ENCODE measurements at regions not wholly inside any gene's neighbourhood (a gene's known extent, or its start where the extent isn't known, plus 50 kb on each side); places are given as distances from the start of the nearest gene placed in this dataset.

DNA sequence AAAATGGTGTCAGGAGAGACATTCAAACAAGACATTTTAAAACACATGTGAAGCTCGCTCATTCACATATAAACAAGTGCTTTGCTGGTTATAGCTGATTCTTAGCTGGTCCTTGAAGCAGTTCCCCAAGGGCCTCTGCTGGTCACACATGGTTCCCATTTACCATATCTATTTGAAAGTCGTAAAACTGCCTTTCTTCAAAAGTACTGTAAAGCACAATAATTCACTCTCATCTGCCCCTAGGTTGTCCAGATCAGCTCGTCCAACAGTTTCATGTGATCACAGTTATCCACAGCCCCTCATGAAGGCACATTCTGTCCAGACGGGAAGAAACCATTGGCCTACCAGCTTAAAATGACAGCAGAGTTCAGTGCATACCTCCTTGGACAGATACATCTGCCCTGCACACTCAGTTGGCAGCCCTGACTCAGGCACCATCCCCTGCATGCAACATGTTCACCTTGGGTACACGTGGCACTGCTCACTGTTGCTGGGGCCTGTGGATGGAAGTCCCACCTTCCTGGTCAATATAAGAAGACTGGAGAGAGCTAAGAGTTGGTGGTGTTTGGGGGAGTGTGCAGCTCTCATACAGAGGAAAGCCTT, 108.0 kb upstream of the HAAO start:
- H3K9me3 ChIP-seq (replicated peaks; ENCODE audit: low read length): no peaks in the 10 kb centered on the region
- H3K4me3 ChIP-seq (ENCODE audit: low read length): no peak overlapping the region
- no peak overlapping the region for H3K4me2 ChIP-seq (ENCODE audit: low read length)
- no peak overlapping the region for H3K9ac ChIP-seq (ENCODE audit: low read depth, low read length)
- H3K36me3 ChIP-seq (ENCODE audit: insufficient read depth, low read length): no peaks in the 10 kb centered on the region
- H3K27me3 ChIP-seq (ENCODE audit: control insufficient read depth, insufficient read depth, low read length): no peaks in the 10 kb centered on the region
- H3K4me1 ChIP-seq (ENCODE audit: control insufficient read depth, insufficient read depth, low read length): peaks cover 15% of the 10 kb centered on the region

GRCh38 chr2:42897358-42897757, 105.0 kb upstream of the HAAO start:
- Histone ChIP-seq H3K9me3 (replicated peaks; ENCODE audit: low read length) (no peaks in the 10 kb centered on the region), H3K4me2 (ENCODE audit: low read length) (no peak overlapping the region), H3K4me1 (ENCODE audit: control insufficient read depth, insufficient read depth, low read length) (peaks cover 15% of the 10 kb centered on the region), H3K9ac (ENCODE audit: low read depth, low read length) (no peak overlapping the region), H3K36me3 (ENCODE audit: insufficient read depth, low read length) (no peaks in the 10 kb centered on the region), H3K4me3 (ENCODE audit: low read length) (no peak overlapping the region), H3K27me3 (ENCODE audit: control insufficient read depth, insufficient read depth, low read length) (no peaks in the 10 kb centered on the region)

GRCh38 chr2:42895791-42896135, 103.4 kb upstream of the HAAO start:
- Histone ChIP-seq H3K36me3 (ENCODE audit: insufficient read depth, low read length) (no peaks in the 10 kb centered on the region), H3K9ac (ENCODE audit: low read depth, low read length) (no peak overlapping the region), H3K4me1 (ENCODE audit: control insufficient read depth, insufficient read depth, low read length) (peaks cover 8% of the 10 kb centered on the region), H3K27me3 (ENCODE audit: control insufficient read depth, insufficient read depth, low read length) (no peaks in the 10 kb centered on the region), H3K4me2 (ENCODE audit: low read length) (no peak overlapping the region), H3K4me3 (ENCODE audit: low read length) (no peak overlapping the region), H3K9me3 (replicated peaks; ENCODE audit: low read length) (no peaks in the 10 kb centered on the region)

- H3K27me3 ChIP-seq (ENCODE audit: control insufficient read depth, insufficient read depth, low read length): no peaks in the 10 kb centered on the region
- H3K36me3 ChIP-seq (ENCODE audit: insufficient read depth, low read length): no peaks in the 10 kb centered on the region
- H3K4me3 ChIP-seq (ENCODE audit: low read length): no peak overlapping the region
- H3K4me2 ChIP-seq (ENCODE audit: low read length): no peak overlapping the region
- peaks cover 8% of the 10 kb centered on the region for H3K4me1 ChIP-seq (ENCODE audit: control insufficient read depth, insufficient read depth, low read length)
- no peak overlapping the region for H3K9ac ChIP-seq (ENCODE audit: low read depth, low read length)
- H3K9me3 ChIP-seq (replicated peaks; ENCODE audit: low read length): no peaks in the 10 kb centered on the region
Measured at GRCh38 chr2:42895134-42895790, 102.9 kb upstream of the HAAO start.

- H3K4me1 ChIP-seq (ENCODE audit: control insufficient read depth, insufficient read depth, low read length): peaks cover 8% of the 10 kb centered on the region
- H3K9me3 ChIP-seq (replicated peaks; ENCODE audit: low read length): peaks cover 4% of the 10 kb centered on the region
- H3K9ac ChIP-seq (ENCODE audit: low read depth, low read length): no peak overlapping the region
Measured at GRCh38 chr2:42893047-42893758, 100.8 kb upstream of the HAAO start.

GRCh38 chr2:42890791-42891355, 98.5 kb upstream of the HAAO start:
- no peaks in the 10 kb centered on the region for H3K27me3 ChIP-seq (ENCODE audit: control insufficient read depth, insufficient read depth, low read length)

More at GRCh38 chr2:42893047-42893758, 100.8 kb upstream of the HAAO start:
- Histone ChIP-seq H3K27me3 (ENCODE audit: control insufficient read depth, insufficient read depth, low read length) (no peaks in the 10 kb centered on the region), H3K4me2 (ENCODE audit: low read length) (no peak overlapping the region), H3K36me3 (ENCODE audit: insufficient read depth, low read length) (no peaks in the 10 kb centered on the region), H3K4me3 (ENCODE audit: low read length) (no peak overlapping the region)

DNA sequence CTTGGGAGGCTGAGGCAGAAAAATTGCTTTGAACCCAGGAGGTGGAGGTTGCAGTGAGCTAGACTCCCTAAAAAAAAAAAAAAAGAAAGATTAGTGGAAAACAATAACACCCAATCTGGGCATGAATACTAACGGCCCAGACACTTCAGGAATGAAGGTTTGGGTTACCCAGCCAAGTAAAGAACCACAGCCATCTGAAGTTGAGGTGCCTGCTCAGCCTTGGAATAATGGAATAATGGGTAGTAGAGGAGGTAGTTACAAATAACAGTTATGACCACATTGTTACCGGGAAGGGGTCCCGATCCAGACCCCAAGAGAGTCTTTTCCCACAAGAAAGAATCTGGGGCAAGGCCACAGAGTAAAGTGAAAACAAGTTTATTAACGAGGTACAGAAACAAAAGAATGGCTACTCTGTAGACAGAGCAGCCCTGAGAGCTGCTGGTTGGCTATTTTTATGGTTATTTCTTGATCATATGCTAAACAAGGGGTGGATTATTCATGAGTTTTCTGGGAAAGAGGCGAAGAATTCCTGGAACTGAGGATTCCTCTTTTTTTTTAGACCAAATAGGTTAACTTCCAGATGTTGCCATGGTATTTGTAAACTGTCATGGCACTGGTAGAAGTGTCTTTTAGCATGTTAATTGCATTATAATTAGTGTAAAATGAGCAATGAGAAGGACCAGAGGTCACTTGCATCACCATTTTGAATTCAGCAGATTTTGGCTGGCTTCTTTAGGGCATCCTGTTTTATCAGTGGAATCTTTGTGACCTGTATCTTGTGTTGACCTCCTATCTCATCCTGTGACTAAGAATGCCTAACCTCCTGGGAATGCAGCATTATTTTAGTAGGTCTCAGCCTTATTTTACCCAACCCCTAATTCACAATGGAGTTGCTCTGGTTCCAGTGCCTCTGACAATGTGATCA, 96.2 kb upstream of the HAAO start:
- peaks cover 4% of the 10 kb centered on the region for H3K9me3 ChIP-seq (replicated peaks; ENCODE audit: low read length)
- no peak overlapping the region for H3K9ac ChIP-seq (ENCODE audit: low read depth, low read length)
- H3K4me1 ChIP-seq (ENCODE audit: control insufficient read depth, insufficient read depth, low read length): no peaks in the 10 kb centered on the region
- no peaks in the 10 kb centered on the region for H3K36me3 ChIP-seq (ENCODE audit: insufficient read depth, low read length)
- H3K4me2 ChIP-seq (ENCODE audit: low read length): no peak overlapping the region
- no peak overlapping the region for H3K4me3 ChIP-seq (ENCODE audit: low read length)
- no peaks in the 10 kb centered on the region for H3K27me3 ChIP-seq (ENCODE audit: control insufficient read depth, insufficient read depth, low read length)

More at GRCh38 chr2:42890791-42891355, 98.5 kb upstream of the HAAO start:
- H3K4me2 ChIP-seq (ENCODE audit: low read length): no peak overlapping the region
- H3K4me3 ChIP-seq (ENCODE audit: low read length): no peak overlapping the region
- peaks cover 4% of the 10 kb centered on the region for H3K9me3 ChIP-seq (replicated peaks; ENCODE audit: low read length)
- no peaks in the 10 kb centered on the region for H3K4me1 ChIP-seq (ENCODE audit: control insufficient read depth, insufficient read depth, low read length)
- no peak overlapping the region for H3K9ac ChIP-seq (ENCODE audit: low read depth, low read length)
- no peaks in the 10 kb centered on the region for H3K36me3 ChIP-seq (ENCODE audit: insufficient read depth, low read length)

DNA sequence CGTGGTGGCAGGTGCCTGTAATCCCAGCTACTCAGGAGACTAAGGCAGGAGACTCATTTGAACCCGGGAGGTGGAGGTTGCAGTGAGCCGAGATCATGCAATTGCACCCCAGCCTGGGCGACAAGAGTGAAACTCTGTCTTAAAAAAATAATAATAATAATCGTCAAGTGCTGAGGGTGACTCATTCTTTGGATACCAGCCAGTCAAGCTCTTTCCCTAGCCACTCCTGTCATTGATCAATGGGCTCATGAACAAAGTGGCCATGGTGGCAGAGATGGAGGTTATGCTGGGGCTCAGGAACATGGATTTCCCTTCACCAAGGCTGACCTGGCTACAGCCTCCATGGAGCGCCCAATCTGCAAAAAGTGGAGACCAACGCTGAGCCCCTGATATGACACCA, 94.5 kb upstream of the HAAO start:
- H3K36me3 ChIP-seq (ENCODE audit: insufficient read depth, low read length): no peaks in the 10 kb centered on the region
- no peak overlapping the region for H3K9ac ChIP-seq (ENCODE audit: low read depth, low read length)
- peaks cover 2% of the 10 kb centered on the region for H3K4me1 ChIP-seq (ENCODE audit: control insufficient read depth, insufficient read depth, low read length)
- peaks cover 4% of the 10 kb centered on the region for H3K9me3 ChIP-seq (replicated peaks; ENCODE audit: low read length)
- no peaks in the 10 kb centered on the region for H3K27me3 ChIP-seq (ENCODE audit: control insufficient read depth, insufficient read depth, low read length)
- no peak overlapping the region for H3K4me2 ChIP-seq (ENCODE audit: low read length)
- no peak overlapping the region for H3K4me3 ChIP-seq (ENCODE audit: low read length)

DNA sequence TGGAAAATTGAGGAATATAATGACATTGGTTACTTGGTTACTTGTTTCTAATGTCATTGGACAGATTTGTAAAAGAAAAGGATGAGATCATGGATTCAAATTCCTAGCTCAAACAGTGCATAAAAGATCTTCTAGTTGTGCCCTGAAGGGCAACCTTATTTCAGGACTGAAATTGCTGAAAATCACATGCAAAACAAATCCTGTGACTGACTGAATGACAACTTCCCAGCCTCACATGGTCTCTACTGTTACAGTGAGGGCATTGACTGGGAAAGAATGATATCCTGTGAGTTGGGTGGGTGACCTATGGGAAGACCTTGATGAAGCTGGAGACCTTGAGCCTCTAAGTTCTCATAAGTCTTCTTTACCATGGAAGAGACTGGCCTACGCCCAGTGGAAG, 90.4 kb upstream of the HAAO start:
- Histone ChIP-seq H3K36me3 (ENCODE audit: insufficient read depth, low read length) (no peaks in the 10 kb centered on the region), H3K4me2 (ENCODE audit: low read length) (no peak overlapping the region), H3K4me1 (ENCODE audit: control insufficient read depth, insufficient read depth, low read length) (peaks cover 26% of the 10 kb centered on the region), H3K9ac (ENCODE audit: low read depth, low read length) (no peak overlapping the region), H3K4me3 (ENCODE audit: low read length) (no peak overlapping the region), H3K27me3 (ENCODE audit: control insufficient read depth, insufficient read depth, low read length) (no peaks in the 10 kb centered on the region), H3K9me3 (replicated peaks; ENCODE audit: low read length) (no peaks in the 10 kb centered on the region)

GRCh38 chr2:42881732-42882131, 89.3 kb upstream of the HAAO start:
- Histone ChIP-seq H3K9me3 (replicated peaks; ENCODE audit: low read length) (no peaks in the 10 kb centered on the region), H3K9ac (ENCODE audit: low read depth, low read length) (no peak overlapping the region), H3K4me3 (ENCODE audit: low read length) (no peak overlapping the region), H3K4me2 (ENCODE audit: low read length) (no peak overlapping the region), H3K4me1 (ENCODE audit: control insufficient read depth, insufficient read depth, low read length) (peaks cover 26% of the 10 kb centered on the region), H3K27me3 (ENCODE audit: control insufficient read depth, insufficient read depth, low read length) (no peaks in the 10 kb centered on the region), H3K36me3 (ENCODE audit: insufficient read depth, low read length) (no peaks in the 10 kb centered on the region)
